SK-N-SH treated with all-trans-retinoic acid at 6 μM for 48 hours (cell line): ENCODE measurements at regions not wholly inside any gene's neighbourhood (a gene's known extent, or its start where the extent isn't known, plus 50 kb on each side); places are given as distances from the start of the nearest gene placed in this dataset.

Experiments used
- ARNTL ChIP-seq: fragments of 450-650 bp; formaldehyde crosslinking; IDR thresholded peaks from 2 replicates; pipeline ENCODE4 v1.5.0; 2020; ENCODE audit warnings: low read depth, mild to moderate bottlenecking, moderate library complexity, borderline replicate concordance
- OSR1 ChIP-seq: fragments of 250-450 bp; sonication (Bioruptor Pico); IDR thresholded peaks from 2 replicates; pipeline ENCODE4 v1.8.0; 2022; ENCODE audit warnings: moderate library complexity, mild to moderate bottlenecking, inconsistent platforms
- RARB ChIP-seq: fragments of 250-450 bp; sonication (Bioruptor Pico); IDR thresholded peaks from 2 replicates; pipeline ENCODE4 v1.8.0; 2021; ENCODE audit warnings: mild to moderate bottlenecking, moderate library complexity
- TF ChIP-seq, protein P1 (sequence below): fragments of 250-450 bp; sonication (Bioruptor Pico); IDR thresholded peaks from 2 replicates; pipeline ENCODE4 v1.8.0; 2020; ENCODE audit warnings: mild to moderate bottlenecking, moderate library complexity, borderline replicate concordance

DNA sequence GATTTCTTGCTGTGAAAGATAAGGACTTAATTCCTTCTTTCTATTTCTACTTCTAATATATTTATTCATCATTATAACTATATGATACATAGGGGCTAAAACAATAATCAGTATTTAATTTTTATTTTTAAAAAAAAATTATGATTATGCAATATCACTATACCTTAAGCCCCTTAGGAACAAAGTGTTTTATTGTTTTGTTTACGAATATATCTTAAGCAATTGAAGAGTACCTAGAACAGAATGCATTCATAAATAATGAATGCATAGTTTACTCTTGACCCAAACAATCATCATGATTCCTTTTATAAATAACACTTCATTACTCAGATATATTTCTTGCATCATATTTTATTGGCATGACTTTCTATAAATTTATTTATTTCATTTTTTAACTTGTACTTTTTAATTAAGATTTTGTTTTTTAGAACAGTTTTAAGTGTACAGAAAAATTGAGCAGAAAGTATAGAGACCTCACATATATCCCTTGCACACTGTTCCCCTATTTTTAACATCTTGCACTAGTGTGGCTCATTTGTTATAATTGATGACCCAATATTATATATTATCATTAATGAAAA is 339.9 kb upstream of the SPRY2 start:
- TF ChIP-seq RARB (CRISPR knock-in tag), result no peak
- TF ChIP-seq, protein P1, sequence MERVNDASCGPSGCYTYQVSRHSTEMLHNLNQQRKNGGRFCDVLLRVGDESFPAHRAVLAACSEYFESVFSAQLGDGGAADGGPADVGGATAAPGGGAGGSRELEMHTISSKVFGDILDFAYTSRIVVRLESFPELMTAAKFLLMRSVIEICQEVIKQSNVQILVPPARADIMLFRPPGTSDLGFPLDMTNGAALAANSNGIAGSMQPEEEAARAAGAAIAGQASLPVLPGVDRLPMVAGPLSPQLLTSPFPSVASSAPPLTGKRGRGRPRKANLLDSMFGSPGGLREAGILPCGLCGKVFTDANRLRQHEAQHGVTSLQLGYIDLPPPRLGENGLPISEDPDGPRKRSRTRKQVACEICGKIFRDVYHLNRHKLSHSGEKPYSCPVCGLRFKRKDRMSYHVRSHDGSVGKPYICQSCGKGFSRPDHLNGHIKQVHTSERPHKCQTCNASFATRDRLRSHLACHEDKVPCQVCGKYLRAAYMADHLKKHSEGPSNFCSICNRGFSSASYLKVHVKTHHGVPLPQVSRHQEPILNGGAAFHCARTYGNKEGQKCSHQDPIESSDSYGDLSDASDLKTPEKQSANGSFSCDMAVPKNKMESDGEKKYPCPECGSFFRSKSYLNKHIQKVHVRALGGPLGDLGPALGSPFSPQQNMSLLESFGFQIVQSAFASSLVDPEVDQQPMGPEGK (CRISPR knock-in tag), result no peak
- TF ChIP-seq ARNTL, result no peak
- no peak for TF ChIP-seq OSR1
